ENCODE measurements at regions not wholly inside any gene's neighbourhood (a gene's known extent, or its start where the extent isn't known, plus 50 kb on each side); places are given as distances from the start of the nearest gene placed in this dataset.

DNA sequence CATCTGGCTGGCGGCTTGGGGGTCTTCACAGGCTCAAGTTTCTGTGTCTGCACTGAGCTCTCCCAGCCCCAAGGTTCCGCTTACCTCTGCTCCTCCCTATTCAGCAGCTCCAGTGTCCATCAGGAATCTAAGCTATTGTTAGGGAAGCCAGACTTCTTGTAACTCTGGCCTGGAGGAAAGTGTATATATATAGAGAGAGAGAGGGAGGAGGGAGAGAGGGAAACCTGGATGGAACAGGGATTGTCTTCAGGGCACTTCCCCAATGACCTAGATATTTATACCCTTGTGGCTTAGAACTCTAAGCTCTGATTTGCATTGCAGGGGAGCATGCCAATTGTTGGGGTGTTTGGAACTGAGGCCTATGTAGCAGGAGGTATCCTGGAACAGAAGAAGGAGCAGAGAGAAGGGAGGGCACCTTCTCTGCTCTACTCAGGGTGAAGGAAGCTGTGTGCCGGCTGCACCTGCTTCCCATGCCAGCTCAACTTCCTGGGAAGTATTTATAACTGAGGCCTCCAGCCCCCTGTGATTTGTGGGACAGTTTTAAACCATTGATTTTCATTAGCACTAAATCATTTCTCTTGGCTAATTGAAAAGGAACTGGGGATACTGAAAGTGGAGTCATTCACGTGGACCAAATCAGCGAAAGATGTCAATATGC is 70.9 kb downstream of the NAV1 start (continued):
- TF ChIP-seq CEBPB (IDR thresholded peaks at IDR 0.05; ENCODE audit: low read depth, low read length) (no peak), SIN3A (conservative IDR thresholded peaks at IDR 0.05 in 1 of 2, IDR thresholded peaks at IDR 0.05 in 1 of 2; ENCODE audit: low read depth in 1 of 2, low read length in 2 of 2) (no peak), POLR2AphosphoS5 (IDR thresholded peaks at IDR 0.05; ENCODE audit: low read depth, low read length) (no peak), PHF8 (conservative IDR thresholded peaks at IDR 0.05; ENCODE audit: low read depth, low read length) (no peak)

Measured in H1 (cell line).